Astrocyte (in vitro differentiated cells and primary cell): ENCODE measurements at regions not wholly inside any gene's neighbourhood (a gene's known extent, or its start where the extent isn't known, plus 50 kb on each side); places are given as distances from the start of the nearest gene placed in this dataset.

Experiments used
- DNase-seq: peaks from one replicate; pipeline ENCODE4 v3.0.0-alpha.2; 2010; ENCODE audit warnings: low read depth
- FAIRE-seq: peaks from 2 replicates; lab custom pipeline; 2011; peaks lifted over from hg19 to GRCh38; lab: Jason Lieb, UNC
- H2AFZ ChIP-seq: 2 replicates; pipeline ENCODE4 v1.6.0; 2012; ENCODE audit warnings: low read depth, low read length, inconsistent platforms
- H3K27ac ChIP-seq: 2 replicates; pipeline ENCODE4 v1.5.1; 2011; ENCODE audit warnings: low read depth, low read length, inconsistent platforms
- H3K27me3 ChIP-seq: 2 replicates; pipeline ENCODE4 v1.6.0; 2011; ENCODE audit warnings: low read length, inconsistent platforms; ENCODE audit not compliant: insufficient read depth
- H3K36me3 ChIP-seq: 2 replicates; pipeline ENCODE4 v1.5.1; 2011; ENCODE audit warnings: low read length, inconsistent platforms; ENCODE audit not compliant: insufficient read depth
- H3K4me1 ChIP-seq: 2 replicates; pipeline ENCODE4 v1.5.1; 2011; ENCODE audit warnings: low read length, inconsistent platforms; ENCODE audit not compliant: insufficient read depth
- H3K4me2 ChIP-seq: 2 replicates; pipeline ENCODE4 v1.6.0; 2012; ENCODE audit warnings: low read length, inconsistent platforms
- H3K4me3 ChIP-seq: 2 replicates; pipeline ENCODE4 v1.5.1; 2011; ENCODE audit warnings: low read depth, mild to moderate bottlenecking, low read length, inconsistent platforms; ENCODE audit not compliant: insufficient read depth
- H3K79me2 ChIP-seq: 2 replicates; pipeline ENCODE4 v1.6.0; 2012; ENCODE audit warnings: mild to moderate bottlenecking, low read length, inconsistent platforms; ENCODE audit not compliant: insufficient read depth
- H3K9ac ChIP-seq: 2 replicates; pipeline ENCODE4 v1.6.0; 2012; ENCODE audit warnings: mild to moderate bottlenecking, low read length, inconsistent platforms
- H3K9me3 ChIP-seq: 2 replicates; pipeline ENCODE4 v1.5.1; 2012; ENCODE audit warnings: low read depth, mild to moderate bottlenecking, low read length, inconsistent platforms; ENCODE audit not compliant: insufficient read depth
- H4K20me1 ChIP-seq: 2 replicates; pipeline ENCODE4 v1.6.0; 2012; ENCODE audit warnings: low read length, inconsistent platforms; ENCODE audit not compliant: insufficient read depth
- H3K27ac Mint-ChIP-seq: one replicate; pipeline ENCODE4 v1.8.0; 2021; ENCODE audit warnings: mild to moderate bottlenecking, mixed read lengths; ENCODE audit not compliant: unreplicated experiment
- H3K27me3 Mint-ChIP-seq: one replicate; pipeline ENCODE4 v1.8.0; 2021; ENCODE audit warnings: low read depth, mixed read lengths; ENCODE audit not compliant: unreplicated experiment
- H3K36me3 Mint-ChIP-seq: one replicate; pipeline ENCODE4 v1.8.0; 2021; ENCODE audit warnings: low read depth, mixed read lengths; ENCODE audit not compliant: unreplicated experiment
- H3K4me1 Mint-ChIP-seq: one replicate; pipeline ENCODE4 v1.8.0; 2021; ENCODE audit warnings: low read depth, mixed read lengths; ENCODE audit not compliant: unreplicated experiment
- H3K4me3 Mint-ChIP-seq: one replicate; pipeline ENCODE4 v1.8.0; 2021; ENCODE audit warnings: mild to moderate bottlenecking, moderate library complexity, mixed read lengths; ENCODE audit not compliant: unreplicated experiment
- H3K9me3 Mint-ChIP-seq: one replicate; pipeline ENCODE4 v1.8.0; 2021; ENCODE audit warnings: mild to moderate bottlenecking, mixed read lengths; ENCODE audit not compliant: unreplicated experiment
- EZH2 ChIP-seq: IDR thresholded peaks from 2 replicates; pipeline ENCODE4 v1.6.1; 2012; ENCODE audit warnings: mild to moderate bottlenecking, low read length, inconsistent platforms; ENCODE audit not compliant: insufficient read depth
- TF ChIP-seq, protein P1 (sequence below): IDR thresholded peaks from 2 replicates; pipeline ENCODE4 v1.5.1; 2011; ENCODE audit warnings: low read depth, mild to moderate bottlenecking, inconsistent platforms, low read length, moderate library complexity; ENCODE audit not compliant: insufficient read depth

DNA sequence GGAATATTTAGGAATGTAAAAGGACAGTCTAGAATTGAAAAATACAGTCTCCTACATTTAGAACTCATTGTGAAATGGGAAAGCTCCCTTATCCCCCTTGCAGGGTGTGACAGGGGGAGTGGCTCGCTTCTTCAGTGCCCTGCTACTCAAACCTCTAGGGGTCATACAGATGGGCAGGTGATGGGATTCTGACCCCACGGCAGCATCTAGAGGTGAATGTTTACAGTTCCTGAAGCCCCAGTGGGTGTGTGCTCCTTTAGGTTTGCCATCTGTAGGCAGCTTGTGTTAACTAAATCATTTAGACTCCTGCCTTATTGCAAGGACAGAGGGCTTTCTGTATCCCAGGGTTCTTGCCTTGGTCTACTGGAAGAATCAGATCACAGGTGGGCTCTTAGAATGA lies 271.0 kb upstream of the MPDZ start:
- Mint-ChIP-seq H3K4me3 (no peak overlapping the region), H3K27ac (no peak overlapping the region), H3K9me3 (no peaks in the 10 kb centered on the region), H3K36me3 (no peaks in the 10 kb centered on the region), H3K4me1 (no peaks in the 10 kb centered on the region), H3K27me3 (no peaks in the 10 kb centered on the region)
- DNase-seq (no peak), FAIRE-seq (no peak)
- no peak overlapping the region for H2AFZ ChIP-seq
- H3K9ac ChIP-seq: no peak overlapping the region
- no peaks in the 10 kb centered on the region for H3K4me1 ChIP-seq
- H4K20me1 ChIP-seq: no peaks in the 10 kb centered on the region
- no peak overlapping the region for H3K4me3 ChIP-seq
- H3K27ac ChIP-seq: no peak overlapping the region
- TF ChIP-seq, protein P1, sequence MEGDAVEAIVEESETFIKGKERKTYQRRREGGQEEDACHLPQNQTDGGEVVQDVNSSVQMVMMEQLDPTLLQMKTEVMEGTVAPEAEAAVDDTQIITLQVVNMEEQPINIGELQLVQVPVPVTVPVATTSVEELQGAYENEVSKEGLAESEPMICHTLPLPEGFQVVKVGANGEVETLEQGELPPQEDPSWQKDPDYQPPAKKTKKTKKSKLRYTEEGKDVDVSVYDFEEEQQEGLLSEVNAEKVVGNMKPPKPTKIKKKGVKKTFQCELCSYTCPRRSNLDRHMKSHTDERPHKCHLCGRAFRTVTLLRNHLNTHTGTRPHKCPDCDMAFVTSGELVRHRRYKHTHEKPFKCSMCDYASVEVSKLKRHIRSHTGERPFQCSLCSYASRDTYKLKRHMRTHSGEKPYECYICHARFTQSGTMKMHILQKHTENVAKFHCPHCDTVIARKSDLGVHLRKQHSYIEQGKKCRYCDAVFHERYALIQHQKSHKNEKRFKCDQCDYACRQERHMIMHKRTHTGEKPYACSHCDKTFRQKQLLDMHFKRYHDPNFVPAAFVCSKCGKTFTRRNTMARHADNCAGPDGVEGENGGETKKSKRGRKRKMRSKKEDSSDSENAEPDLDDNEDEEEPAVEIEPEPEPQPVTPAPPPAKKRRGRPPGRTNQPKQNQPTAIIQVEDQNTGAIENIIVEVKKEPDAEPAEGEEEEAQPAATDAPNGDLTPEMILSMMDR: no peak
- no peak for TF ChIP-seq EZH2
- H3K36me3 ChIP-seq: no peaks in the 10 kb centered on the region
- no peaks in the 10 kb centered on the region for H3K9me3 ChIP-seq
- no peaks in the 10 kb centered on the region for H3K79me2 ChIP-seq
- H3K4me2 ChIP-seq: no peak overlapping the region
- H3K27me3 ChIP-seq: no peaks in the 10 kb centered on the region

DNA sequence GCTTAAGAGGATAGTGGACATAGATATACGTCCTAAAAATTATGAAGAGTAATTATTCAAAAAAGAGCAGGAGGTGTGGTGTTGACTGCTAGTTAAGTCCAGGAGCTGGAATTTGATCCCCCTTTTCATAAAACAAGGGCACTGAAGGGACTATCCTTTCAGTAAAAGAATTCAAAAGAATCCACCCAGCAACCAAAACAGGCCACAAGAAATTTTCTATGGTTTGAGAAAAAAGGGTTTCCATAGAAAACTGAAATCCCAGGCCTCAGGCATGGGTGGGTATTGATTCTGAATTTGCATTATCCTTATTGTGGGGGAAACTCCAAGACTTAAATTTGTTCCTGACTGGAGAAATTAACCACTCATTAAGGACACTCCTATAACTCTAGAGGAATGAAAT lies 269.0 kb upstream of the MPDZ start:
- H3K9me3 Mint-ChIP-seq: no peaks in the 10 kb centered on the region
- FAIRE-seq (no peak), DNase-seq (no peak)
- no peak overlapping the region for H3K4me2 ChIP-seq
- H3K4me1 Mint-ChIP-seq: no peaks in the 10 kb centered on the region
- no peaks in the 10 kb centered on the region for H4K20me1 ChIP-seq
- H3K4me3 Mint-ChIP-seq: no peak overlapping the region
- H2AFZ ChIP-seq: no peak overlapping the region
- H3K36me3 ChIP-seq: no peaks in the 10 kb centered on the region
- no peaks in the 10 kb centered on the region for H3K4me1 ChIP-seq
- no peaks in the 10 kb centered on the region for H3K36me3 Mint-ChIP-seq
- H3K27ac Mint-ChIP-seq: no peak overlapping the region
- H3K27ac ChIP-seq: no peak overlapping the region
- H3K4me3 ChIP-seq: no peak overlapping the region
- TF ChIP-seq, protein P1: no peak
- no peak for TF ChIP-seq EZH2
- no peak overlapping the region for H3K9ac ChIP-seq
- no peaks in the 10 kb centered on the region for H3K9me3 ChIP-seq
- H3K27me3 ChIP-seq: no peaks in the 10 kb centered on the region
- H3K79me2 ChIP-seq: no peaks in the 10 kb centered on the region
- no peaks in the 10 kb centered on the region for H3K27me3 Mint-ChIP-seq

DNA sequence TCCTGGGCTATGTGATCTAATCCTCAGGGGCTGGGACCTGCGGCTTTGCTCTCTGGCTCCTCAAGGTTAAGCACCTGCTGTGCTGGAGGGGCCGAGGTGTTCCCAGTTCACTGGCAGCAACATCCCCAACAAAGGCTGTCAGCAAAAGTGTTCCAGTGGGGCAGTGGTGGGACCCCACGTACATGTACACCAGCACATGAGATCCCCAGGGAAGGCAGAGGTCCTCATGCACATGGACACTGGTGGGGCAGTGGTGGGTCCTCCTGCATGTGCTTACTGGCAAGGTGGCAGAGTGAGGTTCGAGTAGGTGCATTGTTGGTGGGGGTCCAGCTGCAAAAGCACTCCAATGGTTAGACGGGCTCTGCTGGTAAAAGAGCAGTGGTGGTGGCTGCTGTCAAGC lies 255.6 kb upstream of the MPDZ start:
- Histone ChIP-seq H3K27ac (no peak overlapping the region), H3K79me2 (no peaks in the 10 kb centered on the region), H3K4me3 (no peak overlapping the region), H4K20me1 (no peaks in the 10 kb centered on the region), H3K36me3 (no peaks in the 10 kb centered on the region), H3K4me1 (no peaks in the 10 kb centered on the region), H2AFZ (no peak overlapping the region), H3K4me2 (no peak overlapping the region), H3K9ac (no peak overlapping the region), H3K27me3 (peaks cover 5% of the 10 kb centered on the region), H3K9me3 (peaks cover 2% of the 10 kb centered on the region)
- Mint-ChIP-seq H3K27me3 (peaks cover 8% of the 10 kb centered on the region), H3K27ac (no peak overlapping the region), H3K36me3 (no peaks in the 10 kb centered on the region), H3K4me3 (no peak overlapping the region), H3K4me1 (no peaks in the 10 kb centered on the region), H3K9me3 (peaks cover 2% of the 10 kb centered on the region)
- TF ChIP-seq EZH2: no peak
- TF ChIP-seq, protein P1: no peak
- no peak for DNase-seq
- FAIRE-seq: no peak
